ENCODE measurements at regions not wholly inside any gene's neighbourhood (a gene's known extent, or its start where the extent isn't known, plus 50 kb on each side); places are given as distances from the start of the nearest gene placed in this dataset.

- no peak for TF ChIP-seq CTCF (IDR thresholded peaks at IDR 0.05; ENCODE audit: insufficient read depth, low read depth, low read length, missing control alignments)
- no peak for DNase-seq (ENCODE audit: low read depth)
- no peak overlapping the region for H3K4me3 ChIP-seq (ENCODE audit: low read length)
Measured at GRCh38 chr2:198975779-198976178, 482.0 kb downstream of the SATB2 start.

- DNase-seq (ENCODE audit: low read depth) = peak; percentile 25
- TF ChIP-seq CTCF (IDR thresholded peaks at IDR 0.05; ENCODE audit: insufficient read depth, low read depth, low read length, missing control alignments) = no peak
- H3K4me3 ChIP-seq (ENCODE audit: low read length) = no peak overlapping the region
Measured at GRCh38 chr2:198973785-198974184, 484.0 kb downstream of the SATB2 start.

DNA sequence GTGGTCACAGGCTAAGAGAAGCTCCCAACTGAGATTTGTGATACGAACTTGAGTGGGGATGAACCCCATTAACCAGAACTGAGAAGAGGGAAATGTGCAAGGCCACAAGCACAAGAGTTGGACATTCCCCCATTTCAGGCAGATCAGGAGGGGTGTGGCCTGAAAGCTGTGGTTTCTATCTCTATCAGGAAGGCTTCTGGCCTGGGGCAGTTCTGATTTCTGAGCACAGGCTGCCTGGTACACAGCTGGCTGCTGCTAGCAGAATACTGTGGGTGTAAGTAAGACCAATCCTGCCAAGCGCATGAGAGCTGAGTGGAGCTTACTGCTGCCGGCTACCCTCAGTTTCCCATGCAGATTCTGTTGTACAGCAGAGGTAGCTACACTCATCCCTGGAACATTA, 484.6 kb downstream of the SATB2 start:
- peak; percentile 17 for DNase-seq (ENCODE audit: low read depth)
- no peak overlapping the region for H3K4me3 ChIP-seq (ENCODE audit: low read length)
- TF ChIP-seq CTCF (IDR thresholded peaks at IDR 0.05; ENCODE audit: insufficient read depth, low read depth, low read length, missing control alignments) = no peak

GRCh38 chr2:198968545-198968944, 489.2 kb downstream of the SATB2 start:
- no peak for DNase-seq (ENCODE audit: low read depth)
- no peak for TF ChIP-seq CTCF (IDR thresholded peaks at IDR 0.05; ENCODE audit: insufficient read depth, low read depth, low read length, missing control alignments)
- no peak overlapping the region for H3K4me3 ChIP-seq (ENCODE audit: low read length)

GRCh38 chr2:198966269-198966668, 491.5 kb downstream of the SATB2 start:
- DNase-seq (ENCODE audit: low read depth) = peak; percentile 55
- H3K4me3 ChIP-seq (ENCODE audit: low read length) = no peak overlapping the region
- no peak for TF ChIP-seq CTCF (IDR thresholded peaks at IDR 0.05; ENCODE audit: insufficient read depth, low read depth, low read length, missing control alignments)

DNA sequence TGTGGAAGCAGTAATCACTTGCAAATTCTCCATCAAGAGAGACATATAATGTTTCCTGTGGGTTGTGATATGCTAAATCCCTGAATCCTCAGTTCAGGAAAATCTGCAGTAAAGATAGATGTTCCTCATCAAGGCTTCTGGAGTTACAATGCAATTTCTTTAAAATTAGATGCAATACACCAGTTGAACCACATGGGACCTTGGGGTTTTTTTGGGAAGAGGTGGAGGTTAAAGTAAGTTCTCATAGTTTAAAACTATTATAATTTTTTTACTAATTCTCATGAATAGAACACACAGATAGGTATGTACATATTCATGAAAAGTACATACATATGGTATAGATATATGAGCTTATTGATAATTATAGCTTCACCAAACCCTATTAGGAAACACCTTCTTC, 496.2 kb downstream of the SATB2 start:
- DNase-seq (ENCODE audit: low read depth) = no peak
- no peak for TF ChIP-seq CTCF (IDR thresholded peaks at IDR 0.05; ENCODE audit: insufficient read depth, low read depth, low read length, missing control alignments)
- no peak overlapping the region for H3K4me3 ChIP-seq (ENCODE audit: low read length)

DNA sequence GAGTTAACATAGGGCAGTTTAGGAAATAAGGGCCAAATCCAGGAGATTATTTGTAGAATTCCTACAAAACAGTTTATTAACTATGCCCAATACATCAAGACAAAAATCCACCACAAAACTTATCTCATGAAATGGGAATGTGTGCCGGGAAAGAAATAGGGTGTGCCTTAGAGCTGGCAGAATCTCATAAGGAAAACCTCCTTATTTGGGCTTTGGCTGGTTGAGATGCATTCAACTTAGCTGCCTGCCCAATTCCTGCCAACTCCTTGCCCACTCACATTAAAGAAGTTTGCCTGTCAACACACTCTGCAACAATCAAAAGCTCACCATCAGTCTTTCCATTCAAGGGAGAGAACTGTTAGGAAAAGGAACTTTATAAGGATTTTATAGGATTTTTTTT, 500.6 kb downstream of the SATB2 start:
- peak; percentile 7 for DNase-seq (ENCODE audit: low read depth)
- no peak overlapping the region for H3K4me3 ChIP-seq (ENCODE audit: low read length)
- no peak for TF ChIP-seq CTCF (IDR thresholded peaks at IDR 0.05; ENCODE audit: insufficient read depth, low read depth, low read length, missing control alignments)
